RWPE2 (cell line): ENCODE measurements at regions not wholly inside any gene's neighbourhood (a gene's known extent, or its start where the extent isn't known, plus 50 kb on each side); places are given as distances from the start of the nearest gene placed in this dataset.

ENCODE experiments used
- ATAC-seq: fragments of 200-7000 bp; cut with Tn5 transposase; 3 replicates; pipeline ENCODE4 v1.9.1; 2021; ENCODE audit warnings: low read depth
- DNase-seq: peaks from one replicate; pipeline ENCODE4 v3.0.0-alpha.2; 2020; ENCODE audit warnings: low spot score
- H3K27ac ChIP-seq: fragments of 450-650 bp; 2 replicates; pipeline ENCODE4 v1.5.1; 2017; ENCODE audit warnings: mild to moderate bottlenecking; ENCODE audit not compliant: poor library complexity, severe bottlenecking
- H3K27me3 ChIP-seq: fragments of 250-450 bp; sonication (Bioruptor Pico); 2 replicates; pipeline ENCODE4 v1.5.1; 2021; ENCODE audit warnings: mild to moderate bottlenecking, moderate library complexity; ENCODE audit not compliant: insufficient read depth, poor library complexity, severe bottlenecking
- H3K36me3 ChIP-seq: fragments of 250-450 bp; sonication (Bioruptor Pico); 2 replicates; pipeline ENCODE4 v1.5.1; 2020; ENCODE audit warnings: low read depth, mild to moderate bottlenecking, moderate library complexity
- H3K4me1 ChIP-seq: fragments of 250-450 bp; sonication (Bioruptor Pico); 2 replicates; pipeline ENCODE4 v1.5.1; 2021; ENCODE audit warnings: mild to moderate bottlenecking, moderate library complexity; ENCODE audit not compliant: insufficient read depth, poor library complexity, severe bottlenecking
- H3K4me3 ChIP-seq: fragments of 250-450 bp; sonication (Bioruptor Pico); 2 replicates; pipeline ENCODE4 v1.5.1; 2021; ENCODE audit warnings: mild to moderate bottlenecking, moderate library complexity; ENCODE audit not compliant: severe bottlenecking
- H3K9me3 ChIP-seq: fragments of 250-450 bp; sonication (Bioruptor Pico); 2 replicates; pipeline ENCODE4 v1.5.1; 2021; ENCODE audit warnings: mild to moderate bottlenecking, moderate library complexity; ENCODE audit not compliant: severe bottlenecking
- TF ChIP-seq, protein P1 (sequence below): fragments of 450-650 bp; IDR thresholded peaks from one replicate; pipeline ENCODE4 v1.5.1; 2017; ENCODE audit warnings: mild to moderate bottlenecking, moderate library complexity; ENCODE audit not compliant: poor library complexity, severe bottlenecking

GRCh38 chr4:29289118-29289517 is 1431.1 kb upstream of the PCDH7 start:
- Histone ChIP-seq H3K9me3 (no peaks in the 10 kb centered on the region), H3K27ac (no peak overlapping the region), H3K4me3 (no peak overlapping the region), H3K27me3 (peaks cover 2% of the 10 kb centered on the region), H3K36me3 (no peaks in the 10 kb centered on the region), H3K4me1 (no peaks in the 10 kb centered on the region)
- ATAC-seq (no peak), DNase-seq (no peak)
- TF ChIP-seq, protein P1, sequence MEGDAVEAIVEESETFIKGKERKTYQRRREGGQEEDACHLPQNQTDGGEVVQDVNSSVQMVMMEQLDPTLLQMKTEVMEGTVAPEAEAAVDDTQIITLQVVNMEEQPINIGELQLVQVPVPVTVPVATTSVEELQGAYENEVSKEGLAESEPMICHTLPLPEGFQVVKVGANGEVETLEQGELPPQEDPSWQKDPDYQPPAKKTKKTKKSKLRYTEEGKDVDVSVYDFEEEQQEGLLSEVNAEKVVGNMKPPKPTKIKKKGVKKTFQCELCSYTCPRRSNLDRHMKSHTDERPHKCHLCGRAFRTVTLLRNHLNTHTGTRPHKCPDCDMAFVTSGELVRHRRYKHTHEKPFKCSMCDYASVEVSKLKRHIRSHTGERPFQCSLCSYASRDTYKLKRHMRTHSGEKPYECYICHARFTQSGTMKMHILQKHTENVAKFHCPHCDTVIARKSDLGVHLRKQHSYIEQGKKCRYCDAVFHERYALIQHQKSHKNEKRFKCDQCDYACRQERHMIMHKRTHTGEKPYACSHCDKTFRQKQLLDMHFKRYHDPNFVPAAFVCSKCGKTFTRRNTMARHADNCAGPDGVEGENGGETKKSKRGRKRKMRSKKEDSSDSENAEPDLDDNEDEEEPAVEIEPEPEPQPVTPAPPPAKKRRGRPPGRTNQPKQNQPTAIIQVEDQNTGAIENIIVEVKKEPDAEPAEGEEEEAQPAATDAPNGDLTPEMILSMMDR, result no peak

DNA sequence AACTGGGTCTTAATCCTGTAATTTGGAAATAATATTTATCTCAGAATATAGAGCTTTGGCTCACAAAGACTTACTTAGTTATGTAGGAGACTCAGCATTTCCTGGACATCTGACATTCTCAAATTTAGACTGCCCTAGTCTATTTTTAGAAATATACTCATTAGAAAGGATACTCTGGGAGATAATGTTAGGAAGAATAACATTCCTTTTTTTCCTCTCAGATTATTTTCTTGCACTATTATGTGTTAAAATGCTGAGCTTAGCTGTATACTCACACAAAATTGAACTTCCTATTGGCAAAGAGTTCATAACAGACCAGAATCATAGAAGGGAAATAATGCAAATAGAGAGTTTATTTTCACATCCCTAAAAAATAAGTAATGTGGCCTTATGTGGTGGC is 1424.9 kb upstream of the PCDH7 start:
- TF ChIP-seq, protein P1, result no peak
- Histone ChIP-seq H3K9me3 (no peaks in the 10 kb centered on the region), H3K27ac (no peak overlapping the region), H3K4me1 (no peaks in the 10 kb centered on the region), H3K27me3 (no peaks in the 10 kb centered on the region), H3K36me3 (no peaks in the 10 kb centered on the region), H3K4me3 (no peak overlapping the region)
- no peak for ATAC-seq
- no peak for DNase-seq

GRCh38 chr4:29304595-29304994 is 1415.6 kb upstream of the PCDH7 start:
- ATAC-seq, result no peak
- H3K36me3 ChIP-seq, result no peaks in the 10 kb centered on the region

DNA sequence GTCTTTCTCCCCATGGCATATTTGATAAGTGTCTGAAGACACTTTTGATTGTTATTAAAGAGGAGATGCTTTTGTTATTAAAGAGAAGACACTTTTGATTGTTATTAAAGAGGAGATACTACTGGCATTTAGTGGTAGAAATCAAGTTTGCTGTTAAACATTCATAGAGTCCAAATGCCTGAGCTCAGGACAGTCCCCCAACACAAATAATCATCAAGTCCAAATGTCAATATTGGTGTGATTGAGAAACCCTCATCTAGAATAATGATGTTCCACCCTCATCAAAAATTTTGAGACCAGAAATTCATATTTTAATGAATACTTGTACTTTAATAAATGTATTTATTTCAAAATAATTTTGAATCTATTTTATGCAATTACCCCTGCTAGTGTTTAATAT is 1412.9 kb upstream of the PCDH7 start:
- ATAC-seq, result no peak
- Histone ChIP-seq H3K4me1 (peaks cover 18% of the 10 kb centered on the region), H3K4me3 (no peak overlapping the region), H3K27ac (no peak overlapping the region), H3K9me3 (no peaks in the 10 kb centered on the region), H3K27me3 (no peaks in the 10 kb centered on the region), H3K36me3 (no peaks in the 10 kb centered on the region)
- TF ChIP-seq, protein P1, result no peak
- DNase-seq, result no peak

More at GRCh38 chr4:29304595-29304994, 1415.6 kb upstream of the PCDH7 start:
- TF ChIP-seq, protein P1, result no peak
- no peak for DNase-seq
- no peak overlapping the region for H3K4me3 ChIP-seq
- no peaks in the 10 kb centered on the region for H3K27me3 ChIP-seq
- no peaks in the 10 kb centered on the region for H3K9me3 ChIP-seq
- H3K27ac ChIP-seq, result no peak overlapping the region
- peaks cover 11% of the 10 kb centered on the region for H3K4me1 ChIP-seq

GRCh38 chr4:29307755-29308154 is 1412.4 kb upstream of the PCDH7 start:
- no peaks in the 10 kb centered on the region for H3K9me3 ChIP-seq
- H3K27ac ChIP-seq, result no peak overlapping the region
- TF ChIP-seq, protein P1, result no peak
- H3K4me3 ChIP-seq, result no peak overlapping the region
- peaks cover 18% of the 10 kb centered on the region for H3K4me1 ChIP-seq
- ATAC-seq (no peak), DNase-seq (no peak)
- H3K36me3 ChIP-seq, result no peaks in the 10 kb centered on the region
- H3K27me3 ChIP-seq, result no peaks in the 10 kb centered on the region
